ENCODE measurements at regions not wholly inside any gene's neighbourhood (a gene's known extent, or its start where the extent isn't known, plus 50 kb on each side); places are given as distances from the start of the nearest gene placed in this dataset.

- H3K9me3 ChIP-seq (ENCODE audit: control insufficient read depth, low read length): no peaks in the 10 kb centered on the region
- intact Hi-C loops (cut with DNase I): loop anchor here in 1 of 2 donors (5.0 kb wide), 1 partner anchor 95 kb away; no protein-coding TSS in a partner anchor
- DNase-seq (no peak), ATAC-seq (ENCODE audit: low FRiP score) (no peak)
- no peak overlapping the region for H3K27ac ChIP-seq (ENCODE audit: low read depth in 1 of 2, low read length in 2 of 2)
- H3K27me3 ChIP-seq (ENCODE audit: control insufficient read depth in 1 of 2, insufficient read depth in 2 of 2, low read length in 1 of 2): no peaks in the 10 kb centered on the region
- peaks cover 0 to 3% of the 10 kb centered on the region in 2 donors for H3K4me1 ChIP-seq (ENCODE audit: control insufficient read depth in 1 of 2, insufficient read depth in 2 of 2, low read length in 2 of 2)
- H3K36me3 ChIP-seq (ENCODE audit: control insufficient read depth in 1 of 2, insufficient read depth in 2 of 2, low read length in 1 of 2): no peaks in the 10 kb centered on the region
- H3K4me3 ChIP-seq (ENCODE audit: low read length in 2 of 2): no peak overlapping the region
- WGBS, 2 donors: 4 to 9% methylated on average over 1 of the region's 1 CpG
These were observed 344.1 kb upstream of the WWC1 start for GRCh38 chr5:167947306-167947705.

GRCh38 chr5:167948251-167948650 is 343.2 kb upstream of the WWC1 start:
- 90 to 96% methylated on average over 3 of the region's 3 CpGs for WGBS, 2 donors
- no peaks in the 10 kb centered on the region for H3K36me3 ChIP-seq (ENCODE audit: control insufficient read depth in 1 of 2, insufficient read depth in 2 of 2, low read length in 1 of 2)
- no peaks in the 10 kb centered on the region for H3K27me3 ChIP-seq (ENCODE audit: control insufficient read depth in 1 of 2, insufficient read depth in 2 of 2, low read length in 1 of 2)
- H3K4me1 ChIP-seq (ENCODE audit: control insufficient read depth in 1 of 2, insufficient read depth in 2 of 2, low read length in 2 of 2): peaks cover 0 to 3% of the 10 kb centered on the region in 2 donors
- DNase-seq (no peak), ATAC-seq (ENCODE audit: low FRiP score) (no peak)
- no peak overlapping the region for H3K4me3 ChIP-seq (ENCODE audit: low read length in 2 of 2)
- H3K27ac ChIP-seq (ENCODE audit: low read depth in 1 of 2, low read length in 2 of 2): no peak overlapping the region
- no peaks in the 10 kb centered on the region for H3K9me3 ChIP-seq (ENCODE audit: control insufficient read depth, low read length)
- intact Hi-C loops (cut with DNase I): loop anchor here in 1 of 2 donors (5.0 kb wide), 1 partner anchor 96 kb away; no protein-coding TSS in a partner anchor

GRCh38 chr5:167949435-167949834 is 342.0 kb upstream of the WWC1 start:
- DNase-seq (no peak), ATAC-seq (ENCODE audit: low FRiP score) (no peak)
- Histone ChIP-seq H3K27me3 (ENCODE audit: control insufficient read depth in 1 of 2, insufficient read depth in 2 of 2, low read length in 1 of 2) (no peaks in the 10 kb centered on the region), H3K4me3 (ENCODE audit: low read length in 2 of 2) (no peak overlapping the region), H3K36me3 (ENCODE audit: control insufficient read depth in 1 of 2, insufficient read depth in 2 of 2, low read length in 1 of 2) (no peaks in the 10 kb centered on the region), H3K9me3 (ENCODE audit: control insufficient read depth, low read length) (no peaks in the 10 kb centered on the region), H3K4me1 (ENCODE audit: control insufficient read depth in 1 of 2, insufficient read depth in 2 of 2, low read length in 2 of 2) (peaks cover 0 to under 1% of the 10 kb centered on the region in 2 donors), H3K27ac (ENCODE audit: low read depth in 1 of 2, low read length in 2 of 2) (no peak overlapping the region)
- WGBS, 2 donors: 97 to 99% methylated on average over 3 of the region's 3 CpGs
- intact Hi-C loops (cut with DNase I): loop anchor here in 1 of 2 donors (5.0 kb wide), 1 partner anchor 97 kb away; no protein-coding TSS in a partner anchor

GRCh38 chr5:167950126-167950721 is 341.2 kb upstream of the WWC1 start:
- no peak for DNase-seq
- no peaks in the 10 kb centered on the region for H3K4me1 ChIP-seq (ENCODE audit: control insufficient read depth in 1 of 2, insufficient read depth in 2 of 2, low read length in 2 of 2)
- intact Hi-C loops (cut with DNase I): no loop called here
- no peak overlapping the region for H3K4me3 ChIP-seq (ENCODE audit: low read length in 2 of 2)
- H3K27me3 ChIP-seq (ENCODE audit: control insufficient read depth in 1 of 2, insufficient read depth in 2 of 2, low read length in 1 of 2): no peaks in the 10 kb centered on the region
- ATAC-seq (ENCODE audit: low FRiP score): no peak
- H3K9me3 ChIP-seq (ENCODE audit: control insufficient read depth, low read length): no peaks in the 10 kb centered on the region
- H3K27ac ChIP-seq (ENCODE audit: low read depth in 1 of 2, low read length in 2 of 2): no peak overlapping the region
- H3K36me3 ChIP-seq (ENCODE audit: control insufficient read depth in 1 of 2, insufficient read depth in 2 of 2, low read length in 1 of 2): no peaks in the 10 kb centered on the region
- 45 to 55% methylated on average over 5 of the region's 5 CpGs for WGBS, 2 donors

GRCh38 chr5:167951116-167951515 is 340.3 kb upstream of the WWC1 start:
- intact Hi-C loops (cut with DNase I): no loop called here
- Histone ChIP-seq H3K27ac (ENCODE audit: low read depth in 1 of 2, low read length in 2 of 2) (no peak overlapping the region), H3K27me3 (ENCODE audit: control insufficient read depth in 1 of 2, insufficient read depth in 2 of 2, low read length in 1 of 2) (no peaks in the 10 kb centered on the region), H3K9me3 (ENCODE audit: control insufficient read depth, low read length) (no peaks in the 10 kb centered on the region), H3K4me1 (ENCODE audit: control insufficient read depth in 1 of 2, insufficient read depth in 2 of 2, low read length in 2 of 2) (no peaks in the 10 kb centered on the region), H3K4me3 (ENCODE audit: low read length in 2 of 2) (peak overlapping the region; percentile 48 to 63), H3K36me3 (ENCODE audit: control insufficient read depth in 1 of 2, insufficient read depth in 2 of 2, low read length in 1 of 2) (no peaks in the 10 kb centered on the region)
- DNase-seq: no peak
- WGBS, 2 donors: 4% methylated on average over 4 of the region's 4 CpGs
- ATAC-seq (ENCODE audit: low FRiP score): no peak

GRCh38 chr5:167952278-167952995 is 339.0 kb upstream of the WWC1 start:
- H3K27me3 ChIP-seq (ENCODE audit: control insufficient read depth in 1 of 2, insufficient read depth in 2 of 2, low read length in 1 of 2): no peaks in the 10 kb centered on the region
- 85 to 88% methylated on average over 19 of the region's 19 CpGs for WGBS, 2 donors
- intact Hi-C loops (cut with DNase I): no loop called here
- DNase-seq: peak in 1 of 2 donors; percentile 55
- no peak overlapping the region for H3K4me3 ChIP-seq (ENCODE audit: low read length in 2 of 2)
- H3K4me1 ChIP-seq (ENCODE audit: control insufficient read depth in 1 of 2, insufficient read depth in 2 of 2, low read length in 2 of 2): no peaks in the 10 kb centered on the region
- no peaks in the 10 kb centered on the region for H3K9me3 ChIP-seq (ENCODE audit: control insufficient read depth, low read length)
- H3K36me3 ChIP-seq (ENCODE audit: control insufficient read depth in 1 of 2, insufficient read depth in 2 of 2, low read length in 1 of 2): no peaks in the 10 kb centered on the region
- H3K27ac ChIP-seq (ENCODE audit: low read depth in 1 of 2, low read length in 2 of 2): no peak overlapping the region
- peak; percentile 44 for ATAC-seq (ENCODE audit: low FRiP score)

GRCh38 chr5:167953151-167953798 is 338.2 kb upstream of the WWC1 start:
- intact Hi-C loops (cut with DNase I): no loop called here
- no peaks in the 10 kb centered on the region for H3K4me1 ChIP-seq (ENCODE audit: control insufficient read depth in 1 of 2, insufficient read depth in 2 of 2, low read length in 2 of 2)
- DNase-seq: no peak
- no peaks in the 10 kb centered on the region for H3K9me3 ChIP-seq (ENCODE audit: control insufficient read depth, low read length)
- H3K36me3 ChIP-seq (ENCODE audit: control insufficient read depth in 1 of 2, insufficient read depth in 2 of 2, low read length in 1 of 2): no peaks in the 10 kb centered on the region
- no peak overlapping the region for H3K27ac ChIP-seq (ENCODE audit: low read depth in 1 of 2, low read length in 2 of 2)
- no peak overlapping the region for H3K4me3 ChIP-seq (ENCODE audit: low read length in 2 of 2)
- no peaks in the 10 kb centered on the region for H3K27me3 ChIP-seq (ENCODE audit: control insufficient read depth in 1 of 2, insufficient read depth in 2 of 2, low read length in 1 of 2)
- ATAC-seq (ENCODE audit: low FRiP score): no peak
- 77 to 80% methylated on average over 4 of the region's 4 CpGs for WGBS, 2 donors

GRCh38 chr5:167961731-167962130 is 329.7 kb upstream of the WWC1 start:
- intact Hi-C loops (cut with DNase I): no loop called here
- no peak for ATAC-seq (ENCODE audit: low FRiP score)
- Histone ChIP-seq H3K27me3 (ENCODE audit: control insufficient read depth in 1 of 2, insufficient read depth in 2 of 2, low read length in 1 of 2) (no peaks in the 10 kb centered on the region), H3K36me3 (ENCODE audit: control insufficient read depth in 1 of 2, insufficient read depth in 2 of 2, low read length in 1 of 2) (no peaks in the 10 kb centered on the region), H3K9me3 (ENCODE audit: control insufficient read depth, low read length) (no peaks in the 10 kb centered on the region), H3K4me1 (ENCODE audit: control insufficient read depth in 1 of 2, insufficient read depth in 2 of 2, low read length in 2 of 2) (no peaks in the 10 kb centered on the region), H3K4me3 (ENCODE audit: low read length in 2 of 2) (no peak overlapping the region), H3K27ac (ENCODE audit: low read depth in 1 of 2, low read length in 2 of 2) (no peak overlapping the region)
- WGBS, 2 donors: 83 to 88% methylated on average over 2 of the region's 2 CpGs
- DNase-seq: no peak

All from aorta (tissue), 5 donors.